ENCODE measurements at regions not wholly inside any gene's neighbourhood (a gene's known extent, or its start where the extent isn't known, plus 50 kb on each side); places are given as distances from the start of the nearest gene placed in this dataset.

DNA sequence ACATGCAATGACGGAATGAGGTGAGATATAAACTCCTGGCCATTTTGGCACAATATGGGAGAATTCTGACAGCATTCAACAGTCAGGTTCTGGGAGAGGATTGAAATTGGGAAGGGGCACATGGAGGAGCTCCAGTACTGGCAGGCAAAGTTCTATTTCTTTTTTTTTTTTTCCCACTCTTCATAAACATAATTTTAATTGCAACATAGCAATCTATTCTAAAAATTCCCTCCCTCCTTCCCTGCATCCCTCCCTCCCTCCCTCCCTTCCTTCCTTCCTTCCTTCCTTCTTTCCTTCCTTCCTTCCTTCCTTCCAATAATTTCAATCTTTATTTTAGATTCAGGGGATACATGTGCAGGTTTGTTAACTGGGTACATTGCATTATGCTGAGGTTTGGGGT, 93.2 kb downstream of the PTCSC3 start:
- no peak overlapping the region for H3K4me3 ChIP-seq (ENCODE audit: low read depth, poor library complexity, severe bottlenecking)
- WGBS, 2 donors: 93 to 95% methylated on average over 1 of the region's 1 CpG
- intact Hi-C loops (cut with DNase I; ENCODE audit: low total_unique reads): no loop called here
- TF ChIP-seq, protein P1, sequence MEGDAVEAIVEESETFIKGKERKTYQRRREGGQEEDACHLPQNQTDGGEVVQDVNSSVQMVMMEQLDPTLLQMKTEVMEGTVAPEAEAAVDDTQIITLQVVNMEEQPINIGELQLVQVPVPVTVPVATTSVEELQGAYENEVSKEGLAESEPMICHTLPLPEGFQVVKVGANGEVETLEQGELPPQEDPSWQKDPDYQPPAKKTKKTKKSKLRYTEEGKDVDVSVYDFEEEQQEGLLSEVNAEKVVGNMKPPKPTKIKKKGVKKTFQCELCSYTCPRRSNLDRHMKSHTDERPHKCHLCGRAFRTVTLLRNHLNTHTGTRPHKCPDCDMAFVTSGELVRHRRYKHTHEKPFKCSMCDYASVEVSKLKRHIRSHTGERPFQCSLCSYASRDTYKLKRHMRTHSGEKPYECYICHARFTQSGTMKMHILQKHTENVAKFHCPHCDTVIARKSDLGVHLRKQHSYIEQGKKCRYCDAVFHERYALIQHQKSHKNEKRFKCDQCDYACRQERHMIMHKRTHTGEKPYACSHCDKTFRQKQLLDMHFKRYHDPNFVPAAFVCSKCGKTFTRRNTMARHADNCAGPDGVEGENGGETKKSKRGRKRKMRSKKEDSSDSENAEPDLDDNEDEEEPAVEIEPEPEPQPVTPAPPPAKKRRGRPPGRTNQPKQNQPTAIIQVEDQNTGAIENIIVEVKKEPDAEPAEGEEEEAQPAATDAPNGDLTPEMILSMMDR (IDR thresholded peaks at IDR 0.05): no peak
- TF ChIP-seq POLR2A (IDR thresholded peaks at IDR 0.05): no peak
- no peak for DNase-seq (ENCODE audit: low spot score in 2 of 2)

DNA sequence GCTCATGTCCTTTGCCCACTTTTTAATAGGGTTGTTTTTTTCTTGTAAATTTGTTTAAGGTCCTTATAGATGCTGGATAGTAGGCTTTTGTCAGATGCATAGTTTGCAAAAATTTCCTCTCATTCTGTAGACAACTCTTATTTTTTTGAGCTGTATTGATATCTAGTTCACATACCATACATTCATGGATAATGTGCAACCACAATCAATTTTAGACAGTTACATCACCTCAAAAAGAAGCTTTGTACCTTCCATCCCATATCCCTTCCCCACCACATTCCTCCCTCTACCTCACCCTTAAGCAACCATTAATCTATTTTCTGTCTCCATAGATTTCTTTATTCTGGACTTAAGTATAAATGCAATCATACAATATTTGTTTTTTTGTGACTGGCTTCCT, 98.4 kb downstream of the PTCSC3 start:
- no peak for DNase-seq (ENCODE audit: low spot score in 2 of 2)
- H3K4me3 ChIP-seq (ENCODE audit: low read depth, poor library complexity, severe bottlenecking): no peak overlapping the region
- TF ChIP-seq POLR2A (IDR thresholded peaks at IDR 0.05): no peak
- TF ChIP-seq, protein P1 (IDR thresholded peaks at IDR 0.05): no peak
- intact Hi-C loops (cut with DNase I; ENCODE audit: low total_unique reads): no loop called here

DNA sequence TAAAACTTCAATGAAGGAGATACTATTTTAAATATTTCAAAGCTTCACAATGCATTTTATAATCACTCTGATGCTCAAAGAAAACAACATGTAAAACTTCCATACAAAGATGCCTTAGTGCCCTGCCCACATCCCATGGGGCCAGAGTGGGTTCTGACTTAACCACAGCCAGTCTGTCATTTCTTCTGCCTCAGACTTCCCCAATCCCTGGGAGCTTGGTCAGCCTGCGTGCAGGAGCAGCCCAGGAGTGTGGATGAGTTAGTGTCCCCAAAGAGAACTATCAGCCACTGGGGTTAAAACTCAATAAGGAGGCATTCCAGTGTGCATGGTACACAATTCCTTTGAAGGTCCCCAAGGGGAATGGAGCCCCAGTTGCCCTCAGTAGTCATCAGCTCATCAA, 100.3 kb downstream of the PTCSC3 start:
- WGBS, 2 donors: 65 to 94% methylated on average over 1 of the region's 1 CpG
- no peak overlapping the region for H3K4me3 ChIP-seq (ENCODE audit: low read depth, poor library complexity, severe bottlenecking)
- TF ChIP-seq, protein P1 (IDR thresholded peaks at IDR 0.05): no peak
- TF ChIP-seq POLR2A (IDR thresholded peaks at IDR 0.05): no peak
- intact Hi-C loops (cut with DNase I; ENCODE audit: low total_unique reads): no loop called here
- no peak for DNase-seq (ENCODE audit: low spot score in 2 of 2)

DNA sequence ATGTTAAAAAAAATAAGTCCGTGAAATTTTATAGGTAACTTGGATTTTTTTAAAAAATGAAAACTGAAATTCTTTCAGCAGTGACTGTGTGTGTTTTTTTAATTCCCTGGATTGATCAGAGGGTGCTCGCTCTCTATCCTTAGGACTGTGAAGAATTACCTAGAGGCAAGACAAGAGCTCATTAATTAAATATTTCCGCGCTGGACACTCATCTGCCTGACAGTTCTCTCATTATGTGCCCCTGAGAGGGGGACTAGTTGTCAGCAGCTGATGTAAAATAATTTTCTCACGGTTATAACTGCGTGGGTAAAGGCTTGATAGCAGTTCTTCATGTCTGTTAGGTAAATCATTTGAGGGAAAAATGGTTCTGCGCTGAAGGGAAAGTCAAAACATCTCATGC, 101.3 kb downstream of the PTCSC3 start:
- H3K4me3 ChIP-seq (ENCODE audit: low read depth, poor library complexity, severe bottlenecking): no peak overlapping the region
- TF ChIP-seq, protein P1 (IDR thresholded peaks at IDR 0.05): no peak
- TF ChIP-seq POLR2A (IDR thresholded peaks at IDR 0.05): no peak
- no peak for DNase-seq (ENCODE audit: low spot score in 2 of 2)
- intact Hi-C loops (cut with DNase I; ENCODE audit: low total_unique reads): no loop called here
- 82 to 84% methylated on average over 7 of the region's 7 CpGs for WGBS, 2 donors

DNA sequence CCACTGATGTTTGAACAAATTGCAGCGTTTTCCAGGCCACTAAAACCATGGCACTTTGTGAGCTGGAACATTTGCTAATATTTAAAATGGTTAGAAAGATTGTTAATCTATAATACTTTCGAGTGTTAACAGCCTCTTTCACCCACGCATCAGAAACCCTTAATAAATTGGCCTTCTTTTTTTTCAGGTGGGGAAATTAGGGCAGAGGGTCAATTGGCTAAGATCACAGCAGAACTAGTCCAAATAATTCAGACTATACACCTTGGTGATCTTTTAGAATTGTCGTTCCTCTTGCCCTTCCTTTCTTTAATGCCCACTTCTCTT, 105.8 kb downstream of the PTCSC3 start:
- no peak for TF ChIP-seq POLR2A (IDR thresholded peaks at IDR 0.05)
- TF ChIP-seq, protein P1 (IDR thresholded peaks at IDR 0.05): no peak
- DNase-seq (ENCODE audit: low spot score in 2 of 2): no peak
- intact Hi-C loops (cut with DNase I; ENCODE audit: low total_unique reads): no loop called here
- 48 to 56% methylated on average over 4 of the region's 4 CpGs for WGBS, 2 donors
- no peak overlapping the region for H3K4me3 ChIP-seq (ENCODE audit: low read depth, poor library complexity, severe bottlenecking)

DNA sequence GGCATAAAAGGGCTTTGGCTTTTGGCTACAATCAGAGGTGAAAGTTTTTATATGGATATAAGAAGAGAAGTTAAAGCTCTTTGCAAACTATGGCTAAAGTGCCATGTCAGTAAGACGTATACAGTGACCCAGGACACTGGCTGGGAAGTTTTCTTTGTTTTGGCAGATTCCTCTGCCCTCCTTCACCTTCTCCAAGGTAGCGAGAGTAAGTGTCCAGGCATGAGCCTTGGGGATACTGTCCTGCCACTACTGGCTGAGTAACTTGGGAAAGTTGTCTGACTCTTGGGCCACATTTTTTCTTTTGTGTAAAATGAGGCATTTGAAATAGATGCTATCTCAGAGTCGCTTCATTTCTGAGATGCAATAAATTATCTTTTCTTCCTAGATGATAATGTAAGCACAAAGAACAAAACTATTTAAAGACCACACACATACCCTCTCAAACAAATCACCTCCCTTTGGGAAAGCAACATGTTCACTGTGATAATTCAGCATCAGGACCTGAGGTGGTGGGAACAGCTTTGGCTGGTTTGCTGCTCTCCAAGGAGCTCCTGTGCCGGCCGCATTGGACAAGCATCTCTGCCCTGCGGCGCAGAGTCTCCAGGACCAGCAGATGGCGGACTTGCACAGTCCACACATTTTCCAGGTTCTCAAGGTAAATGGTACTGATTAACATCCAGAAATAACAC, 106.3 kb downstream of the PTCSC3 start:
- TF ChIP-seq, protein P1 (IDR thresholded peaks at IDR 0.05): no peak
- TF ChIP-seq POLR2A (IDR thresholded peaks at IDR 0.05): no peak
- intact Hi-C loops (cut with DNase I; ENCODE audit: low total_unique reads): no loop called here
- no peak for DNase-seq (ENCODE audit: low spot score in 2 of 2)
- WGBS, 2 donors: 22 to 27% methylated on average over 8 of the region's 8 CpGs
- no peak overlapping the region for H3K4me3 ChIP-seq (ENCODE audit: low read depth, poor library complexity, severe bottlenecking)

All from lower leg skin (tissue), 4 donors.